Thymus (tissue), 11 donors: ENCODE measurements at regions not wholly inside any gene's neighbourhood (a gene's known extent, or its start where the extent isn't known, plus 50 kb on each side); places are given as distances from the start of the nearest gene placed in this dataset.

Source experiments
- DNase-seq, 9 donors: peaks; one replicate each; pipeline ENCODE4 v3.0.0-alpha.2; 2013; ENCODE audit warnings: low spot score in 9 of 9, low read depth in 6 of 9, missing footprints in 1 of 9
- H3K27ac ChIP-seq, 2 donors: one replicate each; pipeline ENCODE4 v1.5.1; 2013; ENCODE audit warnings: control low read depth in 1 of 2, low read depth in 1 of 2, low read length in 1 of 2, mild to moderate bottlenecking in 1 of 2, moderate library complexity in 1 of 2
- H3K27me3 ChIP-seq, 2 donors: one replicate each; pipeline ENCODE4 v1.5.1; 2013; ENCODE audit warnings: low read length in 1 of 2; ENCODE audit not compliant: control insufficient read depth in 2 of 2, insufficient read depth in 1 of 2
- H3K36me3 ChIP-seq, 2 donors: one replicate each; pipeline ENCODE4 v1.5.1; 2013; ENCODE audit warnings: low read length in 1 of 2, mild to moderate bottlenecking in 1 of 2, moderate library complexity in 1 of 2; ENCODE audit not compliant: control insufficient read depth in 2 of 2, insufficient read depth in 2 of 2
- H3K4me1 ChIP-seq, 2 donors: one replicate each; pipeline ENCODE4 v1.5.1; 2013; ENCODE audit warnings: low read length in 2 of 2; ENCODE audit not compliant: control insufficient read depth in 2 of 2, insufficient read depth in 2 of 2
- H3K4me3 ChIP-seq, 2 donors: one replicate each; pipeline ENCODE4 v1.5.1; 2013; ENCODE audit warnings: low read length in 2 of 2, control low read depth in 1 of 2, mild to moderate bottlenecking in 1 of 2
- H3K9me3 ChIP-seq, 2 donors: one replicate each; pipeline ENCODE4 v1.5.1; 2013; ENCODE audit warnings: low read length in 1 of 2, mild to moderate bottlenecking in 1 of 2; ENCODE audit not compliant: control insufficient read depth in 2 of 2, insufficient read depth in 1 of 2
- WGBS: extraction: QIAGEN DNeasy Blood & Tissue Kit; methylation state at CpG from one replicate; pipeline ENCODE4 v1.1.7; 2013; 5-methylcytosine and 5-hydroxymethylcytosine counted together
- donor health status: healthy.

DNA sequence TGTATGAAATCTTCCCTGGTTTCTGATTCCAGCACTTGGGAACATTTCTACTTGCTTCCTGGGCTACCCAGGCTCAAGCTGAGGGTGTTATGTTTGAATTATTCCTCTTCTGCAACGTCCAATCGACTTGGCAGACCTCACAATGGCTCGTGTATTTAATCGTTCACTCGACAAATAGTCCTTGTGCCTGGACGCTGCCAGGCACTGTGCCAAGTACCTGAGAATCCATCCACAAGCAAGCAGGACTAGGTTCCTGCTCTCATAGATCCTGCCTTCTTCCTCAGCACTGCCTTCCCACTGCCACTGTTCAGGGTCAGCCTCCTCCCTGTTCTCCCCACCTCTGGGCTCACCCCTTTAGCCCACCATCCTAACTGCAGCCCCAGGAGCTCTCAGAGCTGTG lies 113.3 kb downstream of the EFNB1 start:
- H3K36me3 ChIP-seq = no peaks in the 10 kb centered on the region
- H3K4me1 ChIP-seq = no peaks in the 10 kb centered on the region
- no peak overlapping the region for H3K4me3 ChIP-seq
- no peak for DNase-seq
- H3K9me3 ChIP-seq = no peaks in the 10 kb centered on the region
- WGBS = 94% methylated on average over 6 of the region's 6 CpGs
- H3K27me3 ChIP-seq = no peaks in the 10 kb centered on the region
- no peak overlapping the region for H3K27ac ChIP-seq

DNA sequence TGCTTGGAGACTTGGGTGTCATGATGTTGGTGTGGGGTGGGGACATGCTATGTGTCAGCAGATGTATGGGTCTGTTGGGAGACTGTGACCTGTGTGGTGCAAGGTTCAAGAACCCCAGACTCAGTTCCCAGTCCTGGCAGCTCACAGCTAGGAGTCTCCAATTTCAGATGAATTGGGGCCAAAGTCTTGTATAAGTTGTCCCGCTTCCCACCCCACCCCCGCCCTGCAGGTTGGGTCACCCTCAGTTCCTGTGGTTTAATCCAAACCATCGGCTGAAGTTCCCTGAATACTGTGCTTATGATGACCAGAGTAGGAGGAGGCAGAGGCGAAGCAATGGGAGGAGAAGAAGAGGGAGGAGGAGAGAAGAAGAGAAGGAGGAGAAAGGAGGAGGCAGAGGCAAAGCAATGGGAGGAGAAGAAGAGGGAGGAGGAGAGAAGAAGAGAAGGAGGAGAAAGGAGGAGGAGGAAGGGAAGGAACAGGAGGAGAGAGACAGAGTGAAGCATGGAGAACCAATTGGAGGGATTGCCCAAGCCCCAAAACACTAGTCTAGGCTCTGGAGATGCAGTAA lies 112.6 kb downstream of the EFNB1 start:
- DNase-seq = no peak
- no peaks in the 10 kb centered on the region for H3K36me3 ChIP-seq
- no peaks in the 10 kb centered on the region for H3K27me3 ChIP-seq
- no peaks in the 10 kb centered on the region for H3K4me1 ChIP-seq
- no peaks in the 10 kb centered on the region for H3K9me3 ChIP-seq
- H3K4me3 ChIP-seq = no peak overlapping the region
- 90% methylated on average over 4 of the region's 4 CpGs for WGBS
- no peak overlapping the region for H3K27ac ChIP-seq

GRCh38 chrX:68940601-68941000 lies 111.8 kb downstream of the EFNB1 start:
- DNase-seq = no peak
- no peaks in the 10 kb centered on the region for H3K36me3 ChIP-seq
- H3K4me3 ChIP-seq = no peak overlapping the region
- H3K27ac ChIP-seq = no peak overlapping the region
- 92% methylated on average over 7 of the region's 7 CpGs for WGBS
- H3K27me3 ChIP-seq = no peaks in the 10 kb centered on the region
- no peaks in the 10 kb centered on the region for H3K9me3 ChIP-seq
- no peaks in the 10 kb centered on the region for H3K4me1 ChIP-seq

DNA sequence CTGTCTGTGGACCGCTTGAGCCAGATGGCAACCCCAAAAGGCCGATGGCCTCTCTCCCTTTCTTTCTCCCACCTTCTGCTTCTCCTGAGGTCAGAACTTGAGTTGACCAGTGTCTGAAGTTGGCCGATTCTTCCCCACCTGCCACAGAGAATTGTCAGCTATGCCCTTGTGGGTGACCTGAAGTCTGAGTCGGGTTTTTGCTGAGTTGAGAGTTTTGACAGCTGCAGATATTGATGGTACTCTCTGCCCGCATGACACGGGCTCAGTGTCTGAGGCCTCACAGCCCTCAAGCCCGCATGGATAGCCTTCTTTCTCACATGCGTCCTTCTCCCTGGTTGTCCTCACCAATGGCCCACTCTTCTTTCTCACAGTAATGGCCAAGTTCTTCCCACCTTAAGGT lies 111.0 kb downstream of the EFNB1 start:
- no peaks in the 10 kb centered on the region for H3K36me3 ChIP-seq
- H3K4me3 ChIP-seq = no peak overlapping the region
- DNase-seq = no peak
- H3K9me3 ChIP-seq = no peaks in the 10 kb centered on the region
- H3K27ac ChIP-seq = no peak overlapping the region
- WGBS = 97% methylated on average over 8 of the region's 8 CpGs
- no peaks in the 10 kb centered on the region for H3K27me3 ChIP-seq
- H3K4me1 ChIP-seq = no peaks in the 10 kb centered on the region

DNA sequence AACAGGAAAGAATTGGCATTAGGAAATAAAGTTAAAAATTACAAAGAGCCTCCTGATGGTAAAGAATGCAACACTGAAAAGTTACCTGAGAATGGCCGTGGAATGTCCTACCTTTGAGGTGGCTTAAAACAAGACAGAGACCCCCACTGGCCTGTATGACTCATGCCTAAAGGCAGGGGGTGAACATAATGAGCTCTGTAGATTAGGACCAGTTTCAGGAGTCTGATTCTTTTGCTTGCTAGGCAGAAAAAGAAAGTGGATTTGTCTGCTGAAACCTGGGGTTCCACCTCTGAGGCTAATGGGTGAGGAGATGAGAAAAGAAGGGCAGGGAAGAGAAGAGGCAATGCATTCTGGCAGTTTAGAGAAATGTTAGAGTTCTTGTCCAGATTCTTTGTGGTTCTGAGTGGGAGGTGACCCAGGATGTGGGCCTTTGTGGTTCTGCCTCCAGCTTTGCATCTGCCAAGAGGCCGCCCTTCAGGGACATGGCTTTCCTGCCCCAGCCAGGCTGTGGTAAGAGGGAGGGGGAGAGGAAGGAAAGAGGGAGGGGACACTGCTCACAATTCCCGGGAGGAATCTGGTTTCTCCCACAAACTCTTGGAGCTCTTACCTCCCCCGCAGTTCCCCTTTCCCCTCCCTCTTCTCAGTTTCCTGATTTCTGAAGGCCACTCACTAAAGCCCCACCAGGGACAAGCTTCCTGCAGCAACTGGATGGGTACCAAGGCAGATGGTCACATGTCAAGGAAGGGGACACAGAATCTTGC lies 109.6 kb downstream of the EFNB1 start:
- no peaks in the 10 kb centered on the region for H3K4me1 ChIP-seq
- 49% methylated on average over 4 of the region's 4 CpGs for WGBS
- no peaks in the 10 kb centered on the region for H3K9me3 ChIP-seq
- H3K36me3 ChIP-seq = no peaks in the 10 kb centered on the region
- no peaks in the 10 kb centered on the region for H3K27me3 ChIP-seq
- H3K4me3 ChIP-seq = no peak overlapping the region
- no peak overlapping the region for H3K27ac ChIP-seq
- DNase-seq = no peak

DNA sequence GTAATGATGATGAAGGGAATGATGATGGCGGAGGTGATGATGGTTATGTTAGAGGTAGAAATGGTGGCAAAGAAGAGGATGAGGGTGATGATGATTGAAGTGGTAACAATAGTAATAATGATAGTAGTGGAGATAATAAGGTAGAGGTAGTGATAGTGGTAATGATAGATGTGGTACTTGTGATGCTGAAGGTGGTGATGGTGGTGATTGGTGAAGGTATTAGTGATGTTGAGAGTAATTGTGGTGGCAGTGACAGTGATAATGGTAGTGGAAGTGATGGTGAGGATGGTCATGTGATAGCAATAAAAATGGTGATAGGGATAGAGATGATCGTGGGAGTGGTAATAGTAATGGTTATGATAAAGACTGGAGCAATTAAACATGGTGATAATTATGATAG lies 108.8 kb downstream of the EFNB1 start:
- 100% methylated on average over 2 of the region's 2 CpGs for WGBS
- DNase-seq = no peak
- Histone ChIP-seq H3K36me3 (no peaks in the 10 kb centered on the region), H3K27ac (no peak overlapping the region), H3K9me3 (no peaks in the 10 kb centered on the region), H3K27me3 (no peaks in the 10 kb centered on the region), H3K4me3 (no peak overlapping the region), H3K4me1 (no peaks in the 10 kb centered on the region)

DNA sequence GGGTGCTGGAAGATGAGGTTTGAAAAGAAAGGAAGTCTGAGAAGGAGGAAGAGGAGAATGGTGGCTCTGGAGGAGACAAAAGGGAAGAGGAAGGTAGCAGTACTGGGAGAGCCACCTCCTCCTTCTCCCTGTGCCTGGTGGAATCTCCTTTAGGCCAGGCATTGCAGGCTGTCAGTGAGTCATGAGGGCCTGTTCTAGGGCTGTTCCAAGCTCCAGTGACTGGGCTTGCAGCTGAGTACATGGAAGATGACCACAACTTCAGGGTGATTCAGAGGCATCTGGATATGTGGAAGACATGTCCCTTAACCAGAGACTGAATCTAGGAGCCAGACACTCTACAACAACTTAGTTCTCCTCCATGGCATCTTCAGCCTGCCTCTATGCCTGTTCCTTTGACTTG lies 107.8 kb downstream of the EFNB1 start:
- no peaks in the 10 kb centered on the region for H3K36me3 ChIP-seq
- H3K4me1 ChIP-seq = no peaks in the 10 kb centered on the region
- H3K27me3 ChIP-seq = no peaks in the 10 kb centered on the region
- no peak for DNase-seq
- no peak overlapping the region for H3K4me3 ChIP-seq
- no peak overlapping the region for H3K27ac ChIP-seq
- no peaks in the 10 kb centered on the region for H3K9me3 ChIP-seq

DNA sequence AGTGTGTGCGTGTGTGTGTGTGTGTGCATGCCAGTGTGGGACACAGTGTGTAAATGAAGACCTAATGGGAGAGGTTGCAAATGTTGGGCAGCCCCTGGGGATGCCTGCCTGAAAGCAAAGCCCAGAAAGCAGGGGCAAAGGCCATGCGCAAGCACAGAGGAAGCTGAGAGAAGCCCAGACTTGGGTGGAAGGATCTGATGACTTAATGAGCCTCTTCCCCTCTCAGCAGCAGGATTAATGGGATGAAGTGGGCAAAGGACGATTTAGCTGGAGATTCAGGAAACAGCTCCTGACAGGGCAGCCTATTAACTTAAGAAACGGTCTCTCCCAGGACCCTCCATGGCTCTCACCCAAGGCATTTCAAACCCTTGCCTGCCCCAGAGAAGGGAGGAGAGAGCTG lies 107.3 kb downstream of the EFNB1 start:
- Histone ChIP-seq H3K36me3 (no peaks in the 10 kb centered on the region), H3K4me3 (no peak overlapping the region), H3K27me3 (no peaks in the 10 kb centered on the region), H3K27ac (no peak overlapping the region), H3K4me1 (peaks cover 0 to 4% of the 10 kb centered on the region in 2 donors), H3K9me3 (no peaks in the 10 kb centered on the region)
- 93% methylated on average over 4 of the region's 4 CpGs for WGBS
- no peak for DNase-seq

- no peak overlapping the region for H3K27ac ChIP-seq
- no peaks in the 10 kb centered on the region for H3K27me3 ChIP-seq
- no peaks in the 10 kb centered on the region for H3K9me3 ChIP-seq
- no peaks in the 10 kb centered on the region for H3K36me3 ChIP-seq
- 72% methylated on average over 2 of the region's 2 CpGs for WGBS
- DNase-seq = no peak
- peaks cover 0 to 9% of the 10 kb centered on the region in 2 donors for H3K4me1 ChIP-seq
- no peak overlapping the region for H3K4me3 ChIP-seq
These were observed 106.5 kb downstream of the EFNB1 start for GRCh38 chrX:68935362-68935761.
